ENCODE measurements at regions not wholly inside any gene's neighbourhood (a gene's known extent, or its start where the extent isn't known, plus 50 kb on each side); places are given as distances from the start of the nearest gene placed in this dataset.

DNA sequence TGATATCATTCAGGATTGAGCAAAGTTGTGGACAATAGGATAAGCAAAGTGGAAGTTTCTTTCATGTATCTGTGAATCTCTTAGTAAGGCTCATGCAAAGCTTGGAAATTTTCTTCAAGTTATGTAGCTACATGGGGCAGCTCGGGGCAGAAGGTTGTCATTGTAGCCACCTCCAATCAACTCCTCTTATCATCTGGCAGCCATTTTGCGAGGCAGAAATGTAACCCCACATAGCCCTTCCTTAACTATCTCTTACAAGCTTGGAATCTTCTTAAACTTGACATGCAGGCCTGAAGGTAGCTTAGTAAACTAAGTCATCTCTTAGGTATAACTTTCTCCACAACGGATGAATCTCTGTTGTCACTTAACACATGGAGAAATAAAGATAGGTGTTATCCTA lies 392.8 kb downstream of the AASDHPPT start:
- Histone ChIP-seq H3K4me2 (ENCODE audit: insufficient read depth, insufficient read length, low read length) (no peak overlapping the region), H3K4me1 (ENCODE audit: insufficient read depth, low read length) (no peaks in the 10 kb centered on the region), H3K56ac (ENCODE audit: insufficient read length, low read depth, low read length) (no peak overlapping the region), H3K23ac (ENCODE audit: insufficient read length, low read depth, low read length) (no peak overlapping the region), H4K8ac (replicated peaks; ENCODE audit: insufficient read length, low read depth, low read length) (no peak overlapping the region), H3K9me3 (ENCODE audit: control insufficient read depth, low read depth, low read length) (no peaks in the 10 kb centered on the region), H3K18ac (ENCODE audit: insufficient read length, low read depth, low read length) (no peak overlapping the region), H3K14ac (ENCODE audit: insufficient read depth, low read length) (no peak overlapping the region), H4K20me1 (ENCODE audit: control insufficient read depth, insufficient read depth, insufficient read length) (no peaks in the 10 kb centered on the region), H2AK5ac (ENCODE audit: insufficient read length, low read length) (no peak overlapping the region), H2AFZ (ENCODE audit: low read length) (no peak overlapping the region), H3K23me2 (ENCODE audit: insufficient read length, low read depth, low read length, poor library complexity, severe bottlenecking) (no peaks in the 10 kb centered on the region), H2BK5ac (ENCODE audit: insufficient read length, low read length) (no peak overlapping the region), H2BK120ac (ENCODE audit: low read depth, low read length, poor library complexity, severe bottlenecking) (no peak overlapping the region), H4K91ac (ENCODE audit: insufficient read length, low read depth, low read length) (no peak overlapping the region), H4K5ac (ENCODE audit: insufficient read length, low read depth, low read length) (no peak overlapping the region), H3T11ph (ENCODE audit: low read length) (no peak overlapping the region), H3K9ac (ENCODE audit: extremely low read depth, insufficient read length, low read length) (no peak overlapping the region), H3K4ac (ENCODE audit: low read depth, low read length) (no peak overlapping the region), H3K79me1 (ENCODE audit: insufficient read depth, low read depth, low read length, poor library complexity, severe bottlenecking) (no peaks in the 10 kb centered on the region), H3K79me2 (ENCODE audit: insufficient read depth, low read length) (no peaks in the 10 kb centered on the region), H2BK20ac (ENCODE audit: low read depth, low read length, poor library complexity, severe bottlenecking) (no peak overlapping the region), H2BK15ac (ENCODE audit: low read depth, low read length) (no peak overlapping the region), H3K27ac (ENCODE audit: insufficient read length, low read depth, low read length) (no peak overlapping the region), H2BK12ac (ENCODE audit: insufficient read length, low read depth, low read length) (no peak overlapping the region), H3K27me3 (ENCODE audit: insufficient read depth, low read length) (no peaks in the 10 kb centered on the region)
- H3K4me1 Mint-ChIP-seq, result 0 out of 4 replicates have a peak, but pooled peaks cover 0 to 3% of the 10 kb centered on the region in 2 experiments
- TF ChIP-seq, protein P1, sequence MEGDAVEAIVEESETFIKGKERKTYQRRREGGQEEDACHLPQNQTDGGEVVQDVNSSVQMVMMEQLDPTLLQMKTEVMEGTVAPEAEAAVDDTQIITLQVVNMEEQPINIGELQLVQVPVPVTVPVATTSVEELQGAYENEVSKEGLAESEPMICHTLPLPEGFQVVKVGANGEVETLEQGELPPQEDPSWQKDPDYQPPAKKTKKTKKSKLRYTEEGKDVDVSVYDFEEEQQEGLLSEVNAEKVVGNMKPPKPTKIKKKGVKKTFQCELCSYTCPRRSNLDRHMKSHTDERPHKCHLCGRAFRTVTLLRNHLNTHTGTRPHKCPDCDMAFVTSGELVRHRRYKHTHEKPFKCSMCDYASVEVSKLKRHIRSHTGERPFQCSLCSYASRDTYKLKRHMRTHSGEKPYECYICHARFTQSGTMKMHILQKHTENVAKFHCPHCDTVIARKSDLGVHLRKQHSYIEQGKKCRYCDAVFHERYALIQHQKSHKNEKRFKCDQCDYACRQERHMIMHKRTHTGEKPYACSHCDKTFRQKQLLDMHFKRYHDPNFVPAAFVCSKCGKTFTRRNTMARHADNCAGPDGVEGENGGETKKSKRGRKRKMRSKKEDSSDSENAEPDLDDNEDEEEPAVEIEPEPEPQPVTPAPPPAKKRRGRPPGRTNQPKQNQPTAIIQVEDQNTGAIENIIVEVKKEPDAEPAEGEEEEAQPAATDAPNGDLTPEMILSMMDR (conservative IDR thresholded peaks at IDR 0.05), result no peak
- H3K27ac Mint-ChIP-seq, result no peak overlapping the region
- peaks cover 0 to 4% of the 10 kb centered on the region in 2 experiments; a peak in 2 of 5 replicates for H3K9me3 Mint-ChIP-seq
- no peak for DNase-seq
- no CpG with 5 or more reads among the region's 3 CpGs for WGBS (ENCODE audit: extremely low coverage, insufficient read length, low lambda C conversion rate)
- no peak overlapping the region for H3K4me3 Mint-ChIP-seq
- H3K36me3 Mint-ChIP-seq (ENCODE audit: insufficient read depth in 1 of 3, low read depth in 3 of 3), result no peaks in the 10 kb centered on the region
- no peaks in the 10 kb centered on the region for H3K27me3 Mint-ChIP-seq (ENCODE audit: low read depth)

All from H9 (cell line).